Esophagus muscularis mucosa (tissue), 4 donors: ENCODE measurements at regions not wholly inside any gene's neighbourhood (a gene's known extent, or its start where the extent isn't known, plus 50 kb on each side); places are given as distances from the start of the nearest gene placed in this dataset.

Source experiments
- DNase-seq: peaks from one replicate; pipeline ENCODE4 v3.0.0-alpha.2; 2017; ENCODE audit errors: extremely low spot score
- H3K27ac ChIP-seq, 4 donors: fragments of 200-600 bp; sonication (generic); replicated peaks in 1 of 4; 1 replicate in 3 of 4; 2 replicates in 1 of 4; pipeline ENCODE4 v1.5.1; 2016 to 2019; ENCODE audit warnings: mild to moderate bottlenecking in 1 of 4
- H3K27me3 ChIP-seq, 4 donors: fragments of 200-600 bp; sonication (generic); one replicate each; pipeline versions ENCODE4 v1.5.1 to v1.6.0; 2016 to 2019
- H3K36me3 ChIP-seq, 4 donors: fragments of 200-600 bp; sonication (generic); one replicate each; pipeline ENCODE4 v1.5.1; 2016 to 2019
- H3K4me1 ChIP-seq, 4 donors: fragments of 200-600 bp; sonication (generic); one replicate each; pipeline ENCODE4 v1.5.1; 2016 to 2019
- H3K4me3 ChIP-seq, 4 donors: fragments of 200-600 bp; sonication (generic); 1 replicate in 2 of 4; 2 replicates in 2 of 4; pipeline ENCODE4 v1.5.1; 2016 to 2019; ENCODE audit warnings: mild to moderate bottlenecking in 4 of 4, moderate library complexity in 1 of 4
- H3K9me3 ChIP-seq, 4 donors: fragments of 200-600 bp; sonication (generic); 1 replicate in 3 of 4; 2 replicates in 1 of 4; pipeline ENCODE4 v1.5.1; 2016 to 2019
- CTCF ChIP-seq, 3 experiments: fragments of 200-600 bp in 2 of 3; fragments of 450-650 bp in 1 of 3; sonication (generic) in 2 of 3; IDR thresholded peaks; one replicate each; pipeline ENCODE4 v1.5.1; 2017 to 2019; ENCODE audit warnings: antibody characterized with exemption in 3 of 3, mild to moderate bottlenecking in 2 of 3, moderate library complexity in 1 of 3
- EP300 ChIP-seq: sonication (generic); formaldehyde crosslinking; IDR thresholded peaks from one replicate; pipeline ENCODE4 v1.6.1; 2017; ENCODE audit warnings: antibody characterized with exemption
- POLR2A ChIP-seq: fragments of 450-650 bp; IDR thresholded peaks from one replicate; pipeline ENCODE4 v1.6.1; 2017; ENCODE audit warnings: antibody characterized with exemption, moderate library complexity, mild to moderate bottlenecking, low read depth
- POLR2AphosphoS5 ChIP-seq, 2 donors: sonication (generic); formaldehyde crosslinking; IDR thresholded peaks; one replicate each; pipeline ENCODE4 v1.6.1; 2017; ENCODE audit warnings: antibody characterized with exemption in 2 of 2
- WGBS: methylation state at CpG from one replicate; pipeline ENCODE4 v1.1.5; 2018; 5-methylcytosine and 5-hydroxymethylcytosine counted together
- intact Hi-C: fragments of 100-400 bp; cut with DNase I; formaldehyde crosslinking; loops from one replicate; pipeline ENCODE4 v1.15.1; 2023

DNA sequence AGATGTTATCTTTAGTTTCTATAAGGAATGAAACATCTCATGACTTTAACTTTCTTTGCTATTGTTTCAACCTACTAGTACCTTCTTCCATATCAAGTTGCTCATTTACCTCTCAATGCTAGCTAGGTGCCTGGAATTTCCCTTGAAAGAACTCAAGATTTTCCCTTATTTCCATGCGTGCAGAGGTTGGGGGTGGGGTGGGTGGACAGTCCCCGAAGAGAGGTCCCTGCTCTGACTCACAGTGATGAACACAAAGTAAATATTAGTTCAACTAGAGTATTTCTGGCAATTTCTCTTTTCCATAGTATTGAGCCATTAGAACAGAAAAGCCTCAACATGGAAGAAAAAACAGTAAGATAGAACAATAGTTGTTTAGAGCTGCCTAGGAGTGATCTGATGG, 239.0 kb upstream of the ZP4 start:
- no peak for DNase-seq
- H3K36me3 ChIP-seq, result no peaks in the 10 kb centered on the region
- WGBS, result 63% methylated on average over 2 of the region's 2 CpGs
- no peak for TF ChIP-seq POLR2A
- no peak for TF ChIP-seq EP300
- intact Hi-C loops, result no loop called here
- H3K27me3 ChIP-seq, result no peaks in the 10 kb centered on the region
- no peak overlapping the region for H3K4me3 ChIP-seq
- H3K4me1 ChIP-seq, result no peaks in the 10 kb centered on the region
- no peak overlapping the region for H3K27ac ChIP-seq
- H3K9me3 ChIP-seq, result no peaks in the 10 kb centered on the region

DNA sequence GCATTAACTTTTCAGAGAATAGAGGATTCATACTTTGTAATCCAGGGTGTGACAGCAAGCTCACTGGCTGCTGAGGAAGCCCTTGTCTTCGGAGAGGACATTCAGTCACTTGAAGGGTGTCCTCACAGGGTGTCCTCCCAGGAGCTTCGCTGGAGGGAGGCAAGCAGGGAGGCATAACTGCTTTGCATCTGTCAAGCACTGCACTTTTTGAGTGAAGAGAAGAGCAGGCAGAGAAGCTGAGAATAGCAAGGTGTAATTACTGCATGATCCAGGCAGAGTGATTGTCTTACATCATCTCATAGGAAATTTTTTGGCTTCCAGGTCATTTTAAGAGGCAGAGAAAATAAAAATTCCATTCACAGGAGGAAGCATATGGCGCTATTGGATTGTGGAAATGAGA, 232.5 kb upstream of the ZP4 start:
- intact Hi-C loops, result no loop called here

GRCh38 chr1:238119861-238120260, 229.1 kb upstream of the ZP4 start:
- H3K27me3 ChIP-seq, result no peaks in the 10 kb centered on the region
- intact Hi-C loops, result no loop called here

More for the DNA sequence above, 232.5 kb upstream of the ZP4 start:
- WGBS, result 74% methylated on average over 3 of the region's 3 CpGs
- Histone ChIP-seq H3K4me1 (no peaks in the 10 kb centered on the region), H3K36me3 (no peaks in the 10 kb centered on the region), H3K9me3 (no peaks in the 10 kb centered on the region), H3K4me3 (no peak overlapping the region), H3K27ac (no peak overlapping the region), H3K27me3 (no peaks in the 10 kb centered on the region)
- TF ChIP-seq POLR2A, result no peak
- DNase-seq, result no peak

GRCh38 chr1:238119060-238119459, 228.3 kb upstream of the ZP4 start:
- intact Hi-C loops, result no loop called here
- Histone ChIP-seq H3K9me3 (no peaks in the 10 kb centered on the region), H3K36me3 (no peaks in the 10 kb centered on the region)

More at GRCh38 chr1:238119861-238120260, 229.1 kb upstream of the ZP4 start:
- Histone ChIP-seq H3K4me1 (no peaks in the 10 kb centered on the region), H3K4me3 (no peak overlapping the region), H3K27ac (no peak overlapping the region), H3K36me3 (no peaks in the 10 kb centered on the region), H3K9me3 (no peaks in the 10 kb centered on the region)
- 77% methylated on average over 1 of the region's 1 CpG for WGBS
- no peak for DNase-seq
- TF ChIP-seq POLR2A (no peak), EP300 (no peak), CTCF (IDR thresholded peaks at IDR 0.05) (no peak), POLR2AphosphoS5 (IDR thresholded peaks at IDR 0.05) (no peak)

GRCh38 chr1:238115852-238116251, 225.1 kb upstream of the ZP4 start:
- Histone ChIP-seq H3K27me3 (no peaks in the 10 kb centered on the region), H3K4me1 (no peaks in the 10 kb centered on the region), H3K4me3 (no peak overlapping the region), H3K27ac (no peak overlapping the region), H3K9me3 (no peaks in the 10 kb centered on the region), H3K36me3 (no peaks in the 10 kb centered on the region)
- intact Hi-C loops, result no loop called here
- TF ChIP-seq CTCF (IDR thresholded peaks at IDR 0.05) (no peak), POLR2AphosphoS5 (IDR thresholded peaks at IDR 0.05) (no peak), POLR2A (no peak), EP300 (no peak)
- DNase-seq, result no peak
- WGBS, result 79% methylated on average over 3 of the region's 3 CpGs

More at GRCh38 chr1:238119060-238119459, 228.3 kb upstream of the ZP4 start:
- WGBS, result 57% methylated on average over 4 of the region's 4 CpGs
- TF ChIP-seq POLR2A (no peak), CTCF (IDR thresholded peaks at IDR 0.05) (no peak), POLR2AphosphoS5 (IDR thresholded peaks at IDR 0.05) (no peak), EP300 (no peak)
- DNase-seq, result no peak
- Histone ChIP-seq H3K4me3 (no peak overlapping the region), H3K27ac (no peak overlapping the region), H3K27me3 (no peaks in the 10 kb centered on the region), H3K4me1 (no peaks in the 10 kb centered on the region)

GRCh38 chr1:238112952-238113621, 222.4 kb upstream of the ZP4 start:
- H3K4me1 ChIP-seq, result peaks cover 0 to under 1% (median 0%) of the 10 kb centered on the region in 4 donors
- no peak for DNase-seq
- intact Hi-C loops, result no loop called here
- no peaks in the 10 kb centered on the region for H3K36me3 ChIP-seq
- WGBS, result 83% methylated on average over 5 of the region's 5 CpGs
- H3K4me3 ChIP-seq, result no peak overlapping the region
- TF ChIP-seq POLR2AphosphoS5 (IDR thresholded peaks at IDR 0.05), result no peak
- H3K27me3 ChIP-seq, result no peaks in the 10 kb centered on the region
- no peaks in the 10 kb centered on the region for H3K9me3 ChIP-seq
- no peak overlapping the region for H3K27ac ChIP-seq
